Activated CD4-positive, alpha-beta T cell treated with anti-CD3 and anti-CD28 coated beads for 24 hours (primary cell): ENCODE measurements at regions not wholly inside any gene's neighbourhood (a gene's known extent, or its start where the extent isn't known, plus 50 kb on each side); places are given as distances from the start of the nearest gene placed in this dataset.
A peak's percentile ranks its signal among the peaks of the same experiment; 100 is the strongest.

Source experiments
- DNase-seq, 2 donors: peaks; one replicate each; pipeline ENCODE4 v3.0.0-alpha.2; 2020; ENCODE audit warnings: low read depth in 2 of 2

DNA sequence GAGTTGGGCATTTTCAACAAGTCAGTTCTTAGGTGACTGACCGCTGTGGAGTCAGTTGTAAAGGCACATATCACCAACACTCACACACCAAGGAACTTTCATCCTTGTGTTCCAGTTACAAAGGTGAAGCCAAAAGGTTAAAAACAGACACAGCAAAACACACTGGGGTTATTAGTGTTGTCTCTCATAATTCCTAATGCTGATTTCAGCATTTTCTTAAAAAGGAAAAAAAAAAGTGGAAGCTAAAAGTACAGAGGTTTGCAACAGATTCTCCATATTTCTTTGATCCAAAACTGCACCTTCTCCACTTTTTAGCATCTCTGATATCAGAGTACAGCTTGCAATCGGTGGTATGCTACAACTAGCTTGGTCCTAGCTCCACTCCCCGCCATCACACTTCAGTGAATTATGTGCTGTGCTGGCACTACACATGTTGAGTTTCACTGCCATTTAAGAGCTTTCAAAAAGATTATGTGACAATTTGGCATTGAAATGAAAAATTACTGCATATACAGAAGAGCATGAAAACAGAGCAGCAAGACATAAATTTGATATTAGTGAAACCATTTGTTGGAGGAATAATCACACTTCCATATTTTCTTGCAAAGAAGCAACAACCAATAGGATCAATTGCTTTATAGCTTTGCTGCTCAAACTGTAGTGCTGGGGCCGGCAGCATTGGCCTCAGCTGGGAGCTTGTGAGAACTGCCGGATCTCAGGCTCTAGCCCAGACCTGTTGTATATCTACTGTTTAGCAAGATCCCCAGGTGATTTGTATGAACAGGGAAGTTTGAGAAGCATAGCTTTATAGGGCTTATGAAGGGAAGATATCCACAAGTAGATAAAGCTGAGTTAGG lies 62.3 kb upstream of the DAPL1 start:
- no peak for DNase-seq

GRCh38 chr2:158733430-158733755 lies 61.7 kb upstream of the DAPL1 start:
- no peak for DNase-seq

DNA sequence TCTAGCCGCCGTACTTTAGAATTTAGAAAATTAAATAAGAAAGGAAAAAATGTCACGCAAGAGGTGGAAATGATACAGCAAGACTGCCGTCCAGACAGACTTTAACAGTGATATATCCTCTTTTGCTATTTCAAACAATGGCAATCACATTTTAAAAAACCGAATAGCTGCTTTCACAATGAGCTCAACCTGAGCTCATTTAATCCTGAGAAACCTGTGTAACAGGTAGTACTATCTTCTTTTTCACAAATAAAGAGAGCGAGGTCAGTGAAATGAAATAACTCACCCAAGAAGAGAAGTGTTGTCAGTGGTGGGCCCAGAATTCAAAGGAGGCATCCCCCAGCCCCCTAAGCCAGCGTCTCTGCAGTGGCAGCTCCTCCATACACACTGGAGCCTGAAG lies 60.7 kb upstream of the DAPL1 start:
- no peak for DNase-seq

GRCh38 chr2:158735822-158736580 lies 59.1 kb upstream of the DAPL1 start:
- no peak for DNase-seq

GRCh38 chr2:158738363-158738762 lies 56.8 kb upstream of the DAPL1 start:
- no peak for DNase-seq

GRCh38 chr2:158740127-158740526 lies 55.0 kb upstream of the DAPL1 start:
- no peak for DNase-seq

DNA sequence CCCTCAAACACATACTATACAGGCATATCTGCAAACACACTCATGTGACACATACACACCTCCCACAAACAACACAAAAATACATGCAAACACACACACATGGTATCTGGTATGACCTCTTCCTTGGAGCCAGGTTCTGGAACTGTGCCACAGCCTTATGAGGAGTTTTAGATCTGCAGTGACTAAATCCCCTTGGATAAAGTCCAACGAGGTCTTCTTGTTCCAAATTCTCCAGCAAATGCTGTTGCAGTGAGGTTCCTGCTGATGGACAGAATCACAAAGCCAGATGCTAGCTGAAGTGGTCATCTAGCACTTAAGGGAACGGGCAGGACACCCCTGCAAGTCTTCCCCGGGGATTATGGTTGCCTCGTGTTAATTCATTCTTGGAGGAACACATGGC lies 54.5 kb upstream of the DAPL1 start:
- no peak for DNase-seq

DNA sequence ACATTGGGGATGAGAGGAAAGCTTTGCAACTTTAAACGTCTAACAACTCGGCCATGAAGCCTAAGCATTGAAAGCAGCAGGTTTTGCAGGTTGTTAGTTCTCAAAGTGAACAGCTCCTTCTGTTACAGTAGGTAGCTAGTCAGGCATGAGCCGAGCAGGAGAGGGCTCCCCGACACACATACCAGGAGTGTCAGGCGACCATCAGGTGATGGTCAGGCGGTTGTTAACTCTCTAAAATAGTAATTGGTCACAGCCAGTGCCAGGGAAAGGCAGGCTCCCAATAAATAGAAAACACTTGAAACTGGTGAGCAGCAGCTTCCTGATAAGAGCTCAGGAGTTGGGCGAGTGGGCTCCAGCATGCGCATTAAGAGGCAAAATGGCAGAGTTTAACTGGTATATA lies 53.5 kb upstream of the DAPL1 start:
- no peak for DNase-seq

GRCh38 chr2:158742536-158742935 lies 52.6 kb upstream of the DAPL1 start:
- DNase-seq = no peak

DNA sequence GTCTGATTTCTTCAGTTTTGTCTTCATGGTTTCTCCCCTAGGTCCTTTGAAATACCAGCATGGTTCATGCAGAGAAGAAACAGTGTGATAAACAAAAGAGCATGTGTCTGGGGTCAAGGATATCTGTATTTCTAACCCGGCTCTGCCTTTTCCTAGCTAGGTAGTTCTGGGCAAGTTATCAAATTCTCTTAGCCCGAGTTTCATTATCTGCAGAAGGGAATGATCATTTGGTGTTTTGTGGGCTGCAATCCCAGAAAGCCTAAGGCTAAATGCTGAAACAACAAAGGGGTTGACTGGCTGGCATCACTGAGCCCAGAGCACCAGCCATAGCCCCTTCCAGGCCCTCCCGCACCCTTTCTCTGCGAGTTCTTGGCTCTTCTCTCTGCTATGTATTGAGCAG lies 51.7 kb upstream of the DAPL1 start:
- no peak for DNase-seq

DNA sequence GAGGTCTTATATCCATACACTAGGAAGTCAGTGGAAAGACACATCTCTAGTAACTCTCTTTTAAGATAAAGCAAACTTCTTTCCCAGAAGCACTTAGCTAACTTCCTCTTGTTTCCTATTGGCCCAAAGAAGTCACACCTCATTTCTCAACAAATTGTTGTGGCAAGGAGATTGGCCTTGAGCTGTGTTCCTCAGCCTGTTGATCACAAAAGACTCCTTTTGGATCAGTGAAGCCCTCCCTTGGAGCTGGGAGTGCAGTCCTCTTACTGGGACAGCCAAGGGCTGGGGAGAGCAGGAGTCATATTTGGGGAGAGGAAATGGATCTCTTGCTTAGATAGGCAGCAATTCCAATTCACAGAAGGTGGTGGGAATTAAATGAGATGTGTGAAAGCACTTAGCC lies 51.2 kb upstream of the DAPL1 start:
- no peak for DNase-seq

DNA sequence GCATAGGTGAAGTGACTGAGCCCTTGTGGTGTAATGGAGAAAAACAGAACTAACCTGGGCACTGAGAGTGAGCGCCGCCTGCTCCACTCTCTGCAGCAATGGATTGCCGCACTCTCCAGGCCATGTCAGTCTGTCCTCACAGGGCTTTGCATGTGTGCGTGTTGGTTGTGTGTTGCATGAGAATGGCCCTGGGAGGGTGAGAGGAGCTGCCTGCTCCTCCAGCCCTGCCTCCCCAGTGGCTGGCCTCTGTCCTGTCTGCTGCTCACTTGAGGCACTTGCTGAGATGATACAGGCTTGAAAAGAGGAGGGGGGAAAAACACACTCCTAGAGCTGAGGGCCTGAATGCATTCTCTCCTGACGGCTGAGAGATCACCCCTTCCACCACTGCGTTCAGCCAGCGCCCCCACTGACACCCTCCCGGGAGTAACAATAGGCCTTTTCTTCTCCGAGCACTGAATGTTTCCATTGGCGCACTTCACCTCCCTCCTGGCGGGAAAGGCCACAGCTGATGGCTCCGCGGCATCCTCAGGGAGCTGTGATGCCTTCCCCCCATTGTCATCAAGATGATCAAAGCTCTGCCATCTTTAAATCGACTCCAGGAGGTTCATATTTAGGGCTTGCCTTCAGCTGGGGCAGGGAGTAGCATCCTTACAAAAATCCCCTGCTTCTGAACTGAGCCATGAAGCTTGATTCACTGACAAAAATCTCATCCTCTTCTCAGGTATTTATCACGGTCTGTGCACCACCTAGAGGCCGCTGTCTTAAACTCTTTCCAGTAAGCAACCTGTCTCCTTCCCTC lies 49.9 kb upstream of the DAPL1 start:
- DNase-seq = peak; percentile 10 to 11
